ENCODE measurements at regions not wholly inside any gene's neighbourhood (a gene's known extent, or its start where the extent isn't known, plus 50 kb on each side); places are given as distances from the start of the nearest gene placed in this dataset.

DNA sequence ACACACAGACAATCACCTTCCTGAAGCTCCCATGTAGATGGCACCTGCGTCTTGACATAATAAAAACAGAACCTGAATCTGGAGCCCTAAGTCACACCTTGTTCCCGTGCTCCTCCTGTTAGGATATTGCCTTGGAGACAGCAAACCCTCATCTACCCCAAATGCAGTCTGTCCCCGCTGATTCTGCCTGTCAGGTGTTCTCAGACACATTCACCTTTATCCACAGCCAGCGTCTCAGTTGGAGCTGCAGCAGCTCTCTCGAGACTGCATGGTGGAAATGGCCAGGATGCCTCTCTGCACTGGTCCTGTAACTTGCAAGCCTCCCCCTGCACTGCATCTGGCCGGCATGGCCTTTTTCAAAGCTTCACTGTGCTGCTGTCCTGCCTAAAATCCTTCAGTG lies 218.0 kb upstream of the ZNF32 start:
- Histone ChIP-seq H3K79me2 (ENCODE audit: low read length) (no peaks in the 10 kb centered on the region), H3K4me3 (ENCODE audit: low read length) (no peak overlapping the region), H2AFZ (ENCODE audit: low read depth, low read length) (no peak overlapping the region), H4K20me1 (ENCODE audit: insufficient read depth, low read length) (no peaks in the 10 kb centered on the region), H3K9ac (ENCODE audit: low read length) (no peak overlapping the region), H3K4me1 (ENCODE audit: low read length) (no peaks in the 10 kb centered on the region), H3K4me2 (ENCODE audit: low read length) (no peak overlapping the region), H3K36me3 (replicated peaks; ENCODE audit: low read depth, low read length) (no peaks in the 10 kb centered on the region), H3K27ac (ENCODE audit: low read length) (no peak overlapping the region), H3K9me3 (ENCODE audit: insufficient read depth, low read length) (no peaks in the 10 kb centered on the region), H3K27me3 (ENCODE audit: low read depth, low read length) (no peaks in the 10 kb centered on the region)
- TF ChIP-seq, protein P1, sequence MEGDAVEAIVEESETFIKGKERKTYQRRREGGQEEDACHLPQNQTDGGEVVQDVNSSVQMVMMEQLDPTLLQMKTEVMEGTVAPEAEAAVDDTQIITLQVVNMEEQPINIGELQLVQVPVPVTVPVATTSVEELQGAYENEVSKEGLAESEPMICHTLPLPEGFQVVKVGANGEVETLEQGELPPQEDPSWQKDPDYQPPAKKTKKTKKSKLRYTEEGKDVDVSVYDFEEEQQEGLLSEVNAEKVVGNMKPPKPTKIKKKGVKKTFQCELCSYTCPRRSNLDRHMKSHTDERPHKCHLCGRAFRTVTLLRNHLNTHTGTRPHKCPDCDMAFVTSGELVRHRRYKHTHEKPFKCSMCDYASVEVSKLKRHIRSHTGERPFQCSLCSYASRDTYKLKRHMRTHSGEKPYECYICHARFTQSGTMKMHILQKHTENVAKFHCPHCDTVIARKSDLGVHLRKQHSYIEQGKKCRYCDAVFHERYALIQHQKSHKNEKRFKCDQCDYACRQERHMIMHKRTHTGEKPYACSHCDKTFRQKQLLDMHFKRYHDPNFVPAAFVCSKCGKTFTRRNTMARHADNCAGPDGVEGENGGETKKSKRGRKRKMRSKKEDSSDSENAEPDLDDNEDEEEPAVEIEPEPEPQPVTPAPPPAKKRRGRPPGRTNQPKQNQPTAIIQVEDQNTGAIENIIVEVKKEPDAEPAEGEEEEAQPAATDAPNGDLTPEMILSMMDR (IDR thresholded peaks at IDR 0.05; ENCODE audit: low read depth, low read length), result no peak
- TF ChIP-seq EZH2phosphoT487 (IDR thresholded peaks at IDR 0.05; ENCODE audit: low read depth), result no peak

DNA sequence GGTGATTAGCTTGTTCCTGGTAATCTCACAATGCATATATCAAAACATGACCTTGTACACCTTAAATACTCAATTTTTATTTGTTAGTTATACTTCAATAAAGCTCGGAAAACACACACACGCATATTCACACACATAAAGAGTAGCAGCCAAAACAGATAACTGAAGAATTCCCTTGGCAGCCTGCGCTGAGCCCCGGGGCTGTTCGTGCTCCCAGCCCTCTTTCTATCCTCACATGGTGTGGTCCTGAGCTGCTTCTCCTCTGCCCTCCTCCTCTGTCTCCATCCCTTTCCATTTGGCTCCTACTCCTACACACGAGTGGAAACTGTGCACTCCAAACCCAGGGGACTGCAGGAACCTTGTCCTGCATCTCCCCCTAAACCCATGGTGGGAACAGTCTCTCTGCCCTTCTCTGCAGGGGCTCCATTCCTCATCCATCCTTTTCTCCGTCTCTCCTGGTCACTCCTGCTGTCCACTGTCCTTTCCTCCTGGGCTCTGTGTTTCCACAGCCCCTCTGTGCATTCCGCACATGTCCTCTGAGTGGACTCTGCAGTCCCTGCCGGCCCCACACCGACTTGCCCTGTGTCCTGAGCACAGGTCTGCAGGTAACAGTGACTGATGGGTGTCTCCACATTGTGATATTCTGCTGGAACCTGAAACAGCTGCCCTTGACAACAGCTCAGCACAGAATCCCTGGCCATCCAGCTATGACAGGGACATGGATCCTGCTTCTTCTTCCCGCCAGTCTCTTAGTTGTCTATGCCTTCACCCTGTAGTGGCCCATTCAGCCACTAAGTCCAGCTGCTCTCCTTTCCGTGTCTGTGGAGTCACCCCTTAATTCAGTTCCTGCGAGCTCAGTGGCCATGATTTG lies 216.8 kb upstream of the ZNF32 start:
- Histone ChIP-seq H2AFZ (ENCODE audit: low read depth, low read length) (no peak overlapping the region), H4K20me1 (ENCODE audit: insufficient read depth, low read length) (no peaks in the 10 kb centered on the region), H3K36me3 (replicated peaks; ENCODE audit: low read depth, low read length) (no peaks in the 10 kb centered on the region), H3K79me2 (ENCODE audit: low read length) (no peaks in the 10 kb centered on the region), H3K27ac (ENCODE audit: low read length) (no peak overlapping the region), H3K9me3 (ENCODE audit: insufficient read depth, low read length) (no peaks in the 10 kb centered on the region), H3K27me3 (ENCODE audit: low read depth, low read length) (no peaks in the 10 kb centered on the region), H3K4me2 (ENCODE audit: low read length) (no peak overlapping the region), H3K4me1 (ENCODE audit: low read length) (no peaks in the 10 kb centered on the region), H3K9ac (ENCODE audit: low read length) (no peak overlapping the region), H3K4me3 (ENCODE audit: low read length) (no peak overlapping the region)
- no peak for TF ChIP-seq EZH2phosphoT487 (IDR thresholded peaks at IDR 0.05; ENCODE audit: low read depth)
- TF ChIP-seq, protein P1 (IDR thresholded peaks at IDR 0.05; ENCODE audit: low read depth, low read length), result no peak

DNA sequence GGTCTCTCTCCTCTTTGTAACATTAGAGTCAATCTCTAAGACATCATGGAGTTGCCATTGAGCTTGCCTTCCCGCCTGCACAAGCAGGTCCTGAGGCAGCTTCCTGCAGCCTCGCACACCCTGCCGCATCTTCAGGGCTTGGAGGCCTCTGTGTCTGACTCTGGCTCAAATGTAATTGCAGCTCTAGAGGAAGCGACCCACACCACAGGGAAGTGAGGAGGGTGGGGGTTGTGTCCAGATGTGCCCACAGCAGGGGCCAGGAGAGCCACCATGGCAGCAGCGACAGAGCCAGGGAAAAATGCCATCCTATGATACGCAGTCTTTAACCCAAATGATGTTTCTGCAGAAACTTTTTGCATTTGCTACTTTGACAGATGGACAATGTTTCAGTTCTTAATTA lies 216.0 kb upstream of the ZNF32 start:
- Histone ChIP-seq H4K20me1 (ENCODE audit: insufficient read depth, low read length) (no peaks in the 10 kb centered on the region), H3K27ac (ENCODE audit: low read length) (no peak overlapping the region), H3K4me2 (ENCODE audit: low read length) (no peak overlapping the region), H3K4me1 (ENCODE audit: low read length) (no peaks in the 10 kb centered on the region), H3K27me3 (ENCODE audit: low read depth, low read length) (no peaks in the 10 kb centered on the region), H3K9me3 (ENCODE audit: insufficient read depth, low read length) (no peaks in the 10 kb centered on the region), H3K79me2 (ENCODE audit: low read length) (no peaks in the 10 kb centered on the region), H3K36me3 (replicated peaks; ENCODE audit: low read depth, low read length) (no peaks in the 10 kb centered on the region), H3K9ac (ENCODE audit: low read length) (no peak overlapping the region), H3K4me3 (ENCODE audit: low read length) (no peak overlapping the region), H2AFZ (ENCODE audit: low read depth, low read length) (no peak overlapping the region)
- TF ChIP-seq, protein P1 (IDR thresholded peaks at IDR 0.05; ENCODE audit: low read depth, low read length), result no peak
- no peak for TF ChIP-seq EZH2phosphoT487 (IDR thresholded peaks at IDR 0.05; ENCODE audit: low read depth)

DNA sequence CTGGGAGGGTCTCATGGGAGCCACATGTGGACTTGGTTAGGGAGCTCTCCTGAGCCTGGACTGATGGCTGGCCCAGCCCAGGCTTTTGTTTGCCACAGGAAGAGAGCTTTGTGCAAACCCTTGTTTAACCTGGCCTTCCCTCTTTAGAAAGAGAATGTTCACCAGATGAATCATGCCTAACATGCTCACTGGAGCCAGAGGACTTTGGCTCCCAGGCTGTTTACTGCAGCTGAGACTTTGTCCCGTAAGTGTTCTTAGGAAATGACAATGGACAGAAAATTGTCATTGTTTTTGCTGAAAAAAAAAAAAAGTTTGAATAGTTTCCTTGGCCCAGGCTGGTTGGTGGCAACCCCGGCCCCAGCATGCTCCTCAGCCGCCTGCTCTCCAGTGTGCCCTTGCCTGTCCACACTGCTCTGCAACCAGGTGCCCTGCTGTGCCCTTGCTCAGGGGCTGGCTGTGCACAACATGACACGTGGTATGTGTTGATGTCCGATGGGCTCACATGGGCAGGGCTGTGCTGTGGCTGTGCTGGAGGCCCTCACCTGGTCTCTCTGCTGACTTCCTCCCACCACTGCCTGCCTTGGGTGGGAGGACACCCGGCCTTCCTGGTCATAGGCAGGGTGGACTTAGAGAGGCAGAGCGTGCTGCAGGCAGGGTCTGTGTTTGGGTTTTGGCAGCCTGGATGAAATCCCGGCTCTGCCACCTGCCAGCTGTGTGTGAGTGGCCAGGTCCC lies 215.3 kb upstream of the ZNF32 start:
- TF ChIP-seq EZH2phosphoT487 (IDR thresholded peaks at IDR 0.05; ENCODE audit: low read depth), result no peak
- TF ChIP-seq, protein P1 (IDR thresholded peaks at IDR 0.05; ENCODE audit: low read depth, low read length), result no peak
- H3K4me2 ChIP-seq (ENCODE audit: low read length), result no peak overlapping the region
- no peaks in the 10 kb centered on the region for H3K36me3 ChIP-seq (replicated peaks; ENCODE audit: low read depth, low read length)
- H3K27me3 ChIP-seq (ENCODE audit: low read depth, low read length), result no peaks in the 10 kb centered on the region
- no peak overlapping the region for H3K4me3 ChIP-seq (ENCODE audit: low read length)
- no peak overlapping the region for H2AFZ ChIP-seq (ENCODE audit: low read depth, low read length)
- no peak overlapping the region for H3K27ac ChIP-seq (ENCODE audit: low read length)
- no peaks in the 10 kb centered on the region for H4K20me1 ChIP-seq (ENCODE audit: insufficient read depth, low read length)
- H3K9ac ChIP-seq (ENCODE audit: low read length), result no peak overlapping the region
- H3K9me3 ChIP-seq (ENCODE audit: insufficient read depth, low read length), result no peaks in the 10 kb centered on the region
- no peaks in the 10 kb centered on the region for H3K79me2 ChIP-seq (ENCODE audit: low read length)
- no peaks in the 10 kb centered on the region for H3K4me1 ChIP-seq (ENCODE audit: low read length)
